Breast epithelium (tissue), 4 donors: ENCODE measurements at regions not wholly inside any gene's neighbourhood (a gene's known extent, or its start where the extent isn't known, plus 50 kb on each side); places are given as distances from the start of the nearest gene placed in this dataset.

Experiments
- DNase-seq, 2 donors: peaks; one replicate each; pipeline ENCODE4 v3.0.0-alpha.2; 2019; ENCODE audit warnings: low spot score in 2 of 2
- H3K27ac ChIP-seq, 2 donors: fragments of 200-600 bp; sonication (generic) in 1 of 2; one replicate each; pipeline ENCODE4 v1.5.1; 2016 to 2019; ENCODE audit warnings: mild to moderate bottlenecking in 1 of 2
- H3K27me3 ChIP-seq, 2 donors: fragments of 200-600 bp; sonication (generic) in 1 of 2; one replicate each; pipeline versions ENCODE4 v1.5.1 to v1.6.0; 2017 to 2019; ENCODE audit warnings: control low read depth in 1 of 2, mild to moderate bottlenecking in 1 of 2
- H3K36me3 ChIP-seq: fragments of 200-600 bp; one replicate; pipeline ENCODE4 v1.5.1; 2019
- H3K4me1 ChIP-seq, 2 donors: fragments of 200-600 bp; sonication (generic); one replicate each; pipeline ENCODE4 v1.5.1; 2016 to 2019; ENCODE audit warnings: control low read depth in 1 of 2
- H3K4me3 ChIP-seq, 3 donors: fragments of 200-600 bp; sonication (generic); 1 replicate in 2 of 3; 2 replicates in 1 of 3; pipeline ENCODE4 v1.5.1; 2016 to 2019; ENCODE audit warnings: mild to moderate bottlenecking in 3 of 3, moderate library complexity in 2 of 3
- H3K9me3 ChIP-seq, 2 donors: fragments of 200-600 bp; sonication (generic) in 1 of 2; one replicate each; pipeline ENCODE4 v1.5.1; 2016 to 2019; ENCODE audit warnings: control low read depth in 1 of 2
- CTCF ChIP-seq, 3 donors: fragments of 450-650 bp; IDR thresholded peaks; one replicate each; pipeline ENCODE4 v1.5.1; 2016 to 2017; ENCODE audit warnings: antibody characterized with exemption in 3 of 3, mild to moderate bottlenecking in 3 of 3, moderate library complexity in 3 of 3
- POLR2A ChIP-seq: fragments of 450-650 bp; IDR thresholded peaks from one replicate; pipeline ENCODE4 v1.6.1; 2016; ENCODE audit warnings: antibody characterized with exemption, mild to moderate bottlenecking, moderate library complexity
- POLR2AphosphoS5 ChIP-seq, 3 donors: sonication (generic); formaldehyde crosslinking; IDR thresholded peaks; one replicate each; pipeline ENCODE4 v1.6.1; 2017; ENCODE audit warnings: antibody characterized with exemption in 3 of 3
- intact Hi-C: fragments of 100-400 bp; cut with DNase I; formaldehyde crosslinking; loops from one replicate; pipeline ENCODE4 v1.15.1; 2023; ENCODE audit warnings: low total_unique reads

GRCh38 chr2:128617661-128618060 is 299.0 kb upstream of the HS6ST1 start:
- TF ChIP-seq CTCF (IDR thresholded peaks at IDR 0.05) (no peak), POLR2A (no peak), POLR2AphosphoS5 (IDR thresholded peaks at IDR 0.05) (no peak)
- H3K4me3 ChIP-seq = no peak overlapping the region
- no peaks in the 10 kb centered on the region for H3K36me3 ChIP-seq
- no peaks in the 10 kb centered on the region for H3K4me1 ChIP-seq
- no peak overlapping the region for H3K27ac ChIP-seq
- no peak for DNase-seq
- H3K9me3 ChIP-seq = no peaks in the 10 kb centered on the region
- intact Hi-C loops = no loop called here
- H3K27me3 ChIP-seq = no peaks in the 10 kb centered on the region

GRCh38 chr2:128618642-128619041 is 300.0 kb upstream of the HS6ST1 start:
- Histone ChIP-seq H3K27ac (no peak overlapping the region), H3K9me3 (no peaks in the 10 kb centered on the region), H3K27me3 (no peaks in the 10 kb centered on the region), H3K4me3 (no peak overlapping the region), H3K4me1 (no peaks in the 10 kb centered on the region), H3K36me3 (no peaks in the 10 kb centered on the region)
- intact Hi-C loops = no loop called here
- TF ChIP-seq POLR2AphosphoS5 (IDR thresholded peaks at IDR 0.05) (no peak), POLR2A (no peak), CTCF (IDR thresholded peaks at IDR 0.05) (no peak)
- DNase-seq = no peak

- Histone ChIP-seq H3K36me3 (no peaks in the 10 kb centered on the region), H3K27ac (no peak overlapping the region), H3K4me1 (no peaks in the 10 kb centered on the region), H3K9me3 (no peaks in the 10 kb centered on the region), H3K4me3 (no peak overlapping the region), H3K27me3 (no peaks in the 10 kb centered on the region)
- intact Hi-C loops = no loop called here
- TF ChIP-seq CTCF (IDR thresholded peaks at IDR 0.05) (no peak), POLR2A (no peak), POLR2AphosphoS5 (IDR thresholded peaks at IDR 0.05) (no peak)
- no peak for DNase-seq
Observed at GRCh38 chr2:128619471-128620325, 301.0 kb upstream of the HS6ST1 start.

GRCh38 chr2:128621074-128621473 is 302.4 kb upstream of the HS6ST1 start:
- H3K4me3 ChIP-seq = no peak overlapping the region
- TF ChIP-seq CTCF (IDR thresholded peaks at IDR 0.05) = no peak
- no peak for TF ChIP-seq POLR2A
- no peak for TF ChIP-seq POLR2AphosphoS5 (IDR thresholded peaks at IDR 0.05)
- no peaks in the 10 kb centered on the region for H3K4me1 ChIP-seq
- no peaks in the 10 kb centered on the region for H3K27me3 ChIP-seq
- H3K36me3 ChIP-seq = no peaks in the 10 kb centered on the region
- H3K9me3 ChIP-seq = no peaks in the 10 kb centered on the region
- no peak overlapping the region for H3K27ac ChIP-seq
- intact Hi-C loops = no loop called here
- DNase-seq = no peak

- Histone ChIP-seq H3K4me1 (no peaks in the 10 kb centered on the region), H3K27me3 (no peaks in the 10 kb centered on the region), H3K9me3 (no peaks in the 10 kb centered on the region), H3K27ac (no peak overlapping the region), H3K36me3 (no peaks in the 10 kb centered on the region), H3K4me3 (no peak overlapping the region)
- peak in 1 of 2 donors; percentile 20 for DNase-seq
- intact Hi-C loops = no loop called here
- TF ChIP-seq POLR2A (no peak), POLR2AphosphoS5 (IDR thresholded peaks at IDR 0.05) (no peak), CTCF (IDR thresholded peaks at IDR 0.05) (no peak)
Observed at GRCh38 chr2:128622371-128622770, 303.7 kb upstream of the HS6ST1 start.
